Stomach smooth muscle (tissue), 2 donors: ENCODE measurements at regions not wholly inside any gene's neighbourhood (a gene's known extent, or its start where the extent isn't known, plus 50 kb on each side); places are given as distances from the start of the nearest gene placed in this dataset.

Experiments
- H3K27ac ChIP-seq: one replicate; pipeline ENCODE4 v1.7.0; 2013; ENCODE audit warnings: mild to moderate bottlenecking, low read length, inconsistent platforms
- H3K27me3 ChIP-seq, 2 donors: one replicate each; pipeline ENCODE4 v1.7.0; 2013; ENCODE audit warnings: low read length in 2 of 2; ENCODE audit not compliant: insufficient read depth in 2 of 2, control insufficient read depth in 1 of 2
- H3K36me3 ChIP-seq, 2 donors: one replicate each; pipeline ENCODE4 v1.7.0; 2013; ENCODE audit warnings: low read length in 2 of 2; ENCODE audit not compliant: control insufficient read depth in 2 of 2, insufficient read depth in 2 of 2
- H3K4me1 ChIP-seq: one replicate; pipeline ENCODE4 v1.7.0; 2013; ENCODE audit warnings: low read length; ENCODE audit not compliant: control insufficient read depth, insufficient read depth
- H3K4me3 ChIP-seq, 2 donors: one replicate each; pipeline ENCODE4 v1.7.0; 2013; ENCODE audit warnings: low read length in 2 of 2
- H3K9ac ChIP-seq, 2 donors: one replicate each; pipeline ENCODE4 v1.7.0; 2013; ENCODE audit warnings: low read length in 2 of 2, mild to moderate bottlenecking in 1 of 2
- H3K9me3 ChIP-seq, 2 donors: one replicate each; pipeline ENCODE4 v1.7.0; 2013; ENCODE audit warnings: low read length in 2 of 2; ENCODE audit not compliant: control insufficient read depth in 2 of 2
- donor health status: healthy.
- donor health status: Pancreatic carcinoma.

- Histone ChIP-seq H3K27me3 (no peaks in the 10 kb centered on the region), H3K4me3 (no peak overlapping the region), H3K9ac (no peak overlapping the region), H3K4me1 (no peaks in the 10 kb centered on the region), H3K9me3 (no peaks in the 10 kb centered on the region), H3K27ac (no peak overlapping the region), H3K36me3 (no peaks in the 10 kb centered on the region)
Observed at GRCh38 chr2:41355794-41356193, 692.0 kb upstream of the PKDCC start.

DNA sequence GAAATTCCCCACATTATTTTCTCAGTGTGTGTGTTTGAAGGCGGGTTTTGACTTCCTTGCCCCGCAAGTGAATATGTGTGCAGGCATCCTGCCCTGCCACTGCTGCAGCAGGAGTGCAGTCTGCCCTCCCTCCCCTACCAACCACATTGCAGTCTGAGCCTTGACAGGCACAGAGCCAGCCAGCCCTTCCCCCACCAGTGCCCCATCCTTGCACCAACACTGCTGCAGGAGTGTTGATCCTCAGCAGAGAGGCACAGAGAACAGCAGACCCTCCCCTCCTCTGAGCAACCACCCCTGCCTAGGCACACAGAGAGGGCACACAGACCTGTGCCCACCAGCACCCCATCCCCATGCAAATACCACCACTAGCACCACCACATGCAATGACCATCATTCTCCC, 683.0 kb upstream of the PKDCC start:
- no peak overlapping the region for H3K9ac ChIP-seq
- H3K4me1 ChIP-seq, result no peaks in the 10 kb centered on the region
- H3K4me3 ChIP-seq, result no peak overlapping the region
- H3K27ac ChIP-seq, result no peak overlapping the region
- H3K36me3 ChIP-seq, result no peaks in the 10 kb centered on the region
- H3K27me3 ChIP-seq, result no peaks in the 10 kb centered on the region
- H3K9me3 ChIP-seq, result no peaks in the 10 kb centered on the region

GRCh38 chr2:41375901-41376300, 671.9 kb upstream of the PKDCC start:
- no peaks in the 10 kb centered on the region for H3K36me3 ChIP-seq
- H3K9ac ChIP-seq, result no peak overlapping the region
- H3K27me3 ChIP-seq, result no peaks in the 10 kb centered on the region
- H3K27ac ChIP-seq, result no peak overlapping the region
- no peaks in the 10 kb centered on the region for H3K4me1 ChIP-seq
- H3K4me3 ChIP-seq, result no peak overlapping the region
- no peaks in the 10 kb centered on the region for H3K9me3 ChIP-seq

GRCh38 chr2:41377837-41378236, 670.0 kb upstream of the PKDCC start:
- H3K27ac ChIP-seq, result no peak overlapping the region
- H3K9ac ChIP-seq, result no peak overlapping the region
- H3K27me3 ChIP-seq, result no peaks in the 10 kb centered on the region
- H3K4me1 ChIP-seq, result no peaks in the 10 kb centered on the region
- no peaks in the 10 kb centered on the region for H3K36me3 ChIP-seq
- H3K4me3 ChIP-seq, result no peak overlapping the region
- H3K9me3 ChIP-seq, result no peaks in the 10 kb centered on the region

GRCh38 chr2:41378420-41378819, 669.4 kb upstream of the PKDCC start:
- H3K9me3 ChIP-seq, result no peaks in the 10 kb centered on the region
- H3K4me3 ChIP-seq, result no peak overlapping the region
- H3K9ac ChIP-seq, result no peak overlapping the region
- H3K36me3 ChIP-seq, result no peaks in the 10 kb centered on the region
- H3K27ac ChIP-seq, result no peak overlapping the region
- no peaks in the 10 kb centered on the region for H3K4me1 ChIP-seq
- no peaks in the 10 kb centered on the region for H3K27me3 ChIP-seq

DNA sequence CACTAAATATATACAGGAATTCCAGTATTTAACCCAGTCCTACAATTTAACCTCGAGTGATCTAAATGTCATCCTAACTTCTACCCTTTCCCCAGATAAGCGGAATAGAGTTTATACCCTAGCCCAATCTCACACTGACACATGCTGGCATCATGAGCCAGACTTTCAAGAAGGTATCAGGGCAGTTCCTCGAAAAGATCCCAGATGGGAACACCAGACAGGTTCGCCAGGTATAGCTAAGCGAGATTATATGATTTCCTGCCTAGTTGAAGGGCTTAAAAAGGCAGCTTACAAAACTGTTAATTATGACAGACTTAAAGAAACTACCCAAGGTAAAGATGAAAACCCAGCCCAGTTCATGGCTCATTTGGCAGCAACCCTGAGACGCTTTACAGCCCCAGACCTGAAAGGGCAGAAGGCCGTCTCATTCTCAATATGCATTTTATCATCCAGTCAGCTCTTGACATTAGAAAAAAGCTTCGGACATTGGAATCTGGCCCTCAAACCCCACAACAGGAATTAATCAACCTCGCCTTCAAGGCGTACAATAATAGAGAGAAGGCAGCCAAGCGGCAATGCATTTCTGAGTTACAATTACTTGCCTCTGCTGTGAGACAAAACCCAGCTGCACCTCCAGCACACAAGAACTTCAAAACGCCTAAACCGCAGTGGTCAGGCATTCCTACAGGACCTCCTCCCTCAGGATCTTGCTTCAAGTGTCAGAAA, 668.2 kb upstream of the PKDCC start:
- Histone ChIP-seq H3K36me3 (no peaks in the 10 kb centered on the region), H3K27ac (no peak overlapping the region), H3K9ac (no peak overlapping the region), H3K9me3 (no peaks in the 10 kb centered on the region), H3K27me3 (no peaks in the 10 kb centered on the region), H3K4me3 (no peak overlapping the region), H3K4me1 (no peaks in the 10 kb centered on the region)

DNA sequence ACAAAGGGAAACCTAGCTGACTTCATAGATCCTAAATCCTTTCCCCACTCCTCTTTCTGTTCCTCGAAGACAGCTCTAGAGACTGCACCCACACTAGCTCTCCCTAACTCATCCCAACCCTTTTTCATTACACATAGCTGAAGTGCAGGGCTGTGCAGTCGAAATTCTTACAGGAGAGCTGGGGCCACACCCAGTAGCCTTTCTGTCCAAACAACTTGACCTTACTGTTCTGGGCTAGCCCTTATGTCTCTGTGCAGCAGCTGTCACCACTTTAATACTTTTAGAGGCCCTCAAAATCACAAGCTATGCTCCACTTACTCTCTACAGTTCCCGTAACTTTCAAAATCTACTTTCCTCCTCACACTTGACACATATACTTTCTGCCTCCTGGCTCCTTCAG, 666.1 kb upstream of the PKDCC start:
- Histone ChIP-seq H3K27me3 (no peaks in the 10 kb centered on the region), H3K4me1 (no peaks in the 10 kb centered on the region), H3K9me3 (no peaks in the 10 kb centered on the region), H3K9ac (no peak overlapping the region), H3K4me3 (no peak overlapping the region), H3K36me3 (no peaks in the 10 kb centered on the region), H3K27ac (no peak overlapping the region)

GRCh38 chr2:41387519-41387918, 660.3 kb upstream of the PKDCC start:
- H3K27ac ChIP-seq, result no peak overlapping the region
- H3K36me3 ChIP-seq, result no peaks in the 10 kb centered on the region
- H3K9ac ChIP-seq, result no peak overlapping the region
- H3K27me3 ChIP-seq, result no peaks in the 10 kb centered on the region
- H3K9me3 ChIP-seq, result no peaks in the 10 kb centered on the region
- no peak overlapping the region for H3K4me3 ChIP-seq
- no peaks in the 10 kb centered on the region for H3K4me1 ChIP-seq

DNA sequence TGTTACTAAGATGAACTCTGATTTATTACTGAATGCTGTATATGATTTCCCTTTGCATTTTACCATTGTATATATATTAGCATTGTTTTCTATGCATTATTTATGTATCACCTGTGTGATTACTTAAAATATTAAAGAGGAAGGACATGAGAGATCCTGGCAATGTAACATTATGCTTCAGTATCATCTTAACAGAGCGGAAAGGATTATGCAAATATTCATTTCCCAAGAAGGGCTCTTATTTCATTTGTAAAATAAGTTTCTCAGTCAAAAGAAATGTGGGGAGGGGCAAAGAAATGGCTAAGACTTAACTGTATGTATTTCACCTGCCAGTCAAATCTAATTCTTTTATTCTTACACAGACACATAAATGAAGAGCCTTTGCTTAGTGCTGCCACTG, 654.2 kb upstream of the PKDCC start:
- Histone ChIP-seq H3K9ac (no peak overlapping the region), H3K4me3 (no peak overlapping the region), H3K27ac (no peak overlapping the region), H3K4me1 (no peaks in the 10 kb centered on the region), H3K9me3 (no peaks in the 10 kb centered on the region), H3K27me3 (no peaks in the 10 kb centered on the region), H3K36me3 (no peaks in the 10 kb centered on the region)

- Histone ChIP-seq H3K9ac (no peak overlapping the region), H3K9me3 (no peaks in the 10 kb centered on the region), H3K4me1 (no peaks in the 10 kb centered on the region), H3K27ac (no peak overlapping the region), H3K27me3 (no peaks in the 10 kb centered on the region), H3K4me3 (no peak overlapping the region), H3K36me3 (no peaks in the 10 kb centered on the region)
Observed at GRCh38 chr2:41394541-41394940, 653.3 kb upstream of the PKDCC start.

DNA sequence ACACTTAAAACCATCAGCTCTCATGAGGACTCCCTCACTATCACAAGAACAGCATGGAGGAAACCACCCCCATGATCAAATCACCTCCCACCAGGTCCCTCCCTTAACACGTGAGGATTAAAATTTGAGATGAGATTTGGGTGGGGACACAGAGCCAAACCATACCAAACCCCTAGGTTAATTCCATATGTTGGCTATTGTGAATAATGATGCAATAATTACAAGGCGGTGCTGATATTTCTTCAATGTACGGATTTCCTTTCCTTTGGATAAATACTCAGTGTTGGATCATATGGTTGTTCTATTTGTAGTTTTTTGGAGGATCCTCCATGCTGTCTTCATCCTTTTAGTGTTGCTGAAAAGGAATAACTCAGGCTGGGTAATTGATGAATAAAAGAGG, 652.1 kb upstream of the PKDCC start:
- Histone ChIP-seq H3K36me3 (no peaks in the 10 kb centered on the region), H3K4me1 (no peaks in the 10 kb centered on the region), H3K27me3 (no peaks in the 10 kb centered on the region), H3K4me3 (no peak overlapping the region), H3K27ac (no peak overlapping the region), H3K9ac (no peak overlapping the region), H3K9me3 (no peaks in the 10 kb centered on the region)
